GM18498 (cell line): ENCODE measurements at regions not wholly inside any gene's neighbourhood (a gene's known extent, or its start where the extent isn't known, plus 50 kb on each side); places are given as distances from the start of the nearest gene placed in this dataset.

Experiments used
- ATAC-seq: cut with Tn5 transposase; IDR thresholded peaks from one replicate; pipeline ENCODE4 v1.9.1; 2021; ENCODE audit warnings: mild to moderate bottlenecking, moderate library complexity; ENCODE audit not compliant: unreplicated experiment

GRCh38 chr3:72698154-72698917 lies 149.9 kb downstream of the SHQ1 start:
- no peak for ATAC-seq

DNA sequence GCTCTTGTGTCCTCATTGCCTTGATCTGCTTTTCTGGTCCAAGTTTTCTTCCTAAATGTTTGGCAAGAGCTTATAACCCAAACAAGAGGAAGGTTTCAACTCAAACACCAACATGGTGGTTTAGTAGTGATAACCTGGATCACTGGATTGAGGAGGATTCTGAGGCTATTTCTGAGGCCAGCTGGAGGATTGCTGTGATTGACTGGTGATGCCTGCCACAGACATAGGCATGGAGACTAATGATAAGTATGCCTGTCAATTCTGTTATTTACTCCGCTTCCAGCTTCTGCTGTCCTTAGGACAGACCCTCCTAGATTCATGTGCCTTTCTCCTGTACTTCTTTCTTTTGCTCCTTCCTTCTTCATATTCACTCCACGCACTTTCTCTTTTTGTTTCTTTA lies 150.5 kb downstream of the SHQ1 start:
- ATAC-seq: no peak

- ATAC-seq: no peak
Observed at GRCh38 chr3:72696815-72697214, 151.4 kb downstream of the SHQ1 start.

DNA sequence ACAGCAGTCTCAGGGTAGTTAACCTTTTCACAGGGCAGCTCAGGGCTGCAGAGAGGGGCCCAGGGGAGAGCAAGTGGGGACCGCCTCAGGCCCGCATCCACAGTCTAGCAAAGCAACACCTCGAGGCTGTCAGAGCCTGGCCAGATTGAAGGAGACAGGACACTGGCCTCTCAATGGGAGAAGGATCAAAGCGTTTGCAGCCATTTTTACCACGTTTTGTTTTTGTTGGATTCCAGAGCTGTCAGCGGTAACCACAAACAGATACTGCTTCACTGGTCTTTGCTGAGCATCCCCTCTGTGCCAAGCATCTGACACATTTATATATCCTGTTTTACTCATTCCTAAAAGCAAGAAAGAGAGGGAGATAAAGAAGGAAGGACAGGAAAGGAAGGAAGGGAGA lies 153.8 kb downstream of the SHQ1 start:
- no peak for ATAC-seq

GRCh38 chr3:72692990-72693389 lies 155.3 kb downstream of the SHQ1 start:
- no peak for ATAC-seq

- no peak for ATAC-seq
Observed at GRCh38 chr3:72690629-72691028, 157.6 kb downstream of the SHQ1 start.

- no peak for ATAC-seq
Observed at GRCh38 chr3:72682936-72683452, 165.3 kb downstream of the SHQ1 start.

- ATAC-seq: no peak
Observed at GRCh38 chr3:72681598-72681997, 166.6 kb downstream of the SHQ1 start.

DNA sequence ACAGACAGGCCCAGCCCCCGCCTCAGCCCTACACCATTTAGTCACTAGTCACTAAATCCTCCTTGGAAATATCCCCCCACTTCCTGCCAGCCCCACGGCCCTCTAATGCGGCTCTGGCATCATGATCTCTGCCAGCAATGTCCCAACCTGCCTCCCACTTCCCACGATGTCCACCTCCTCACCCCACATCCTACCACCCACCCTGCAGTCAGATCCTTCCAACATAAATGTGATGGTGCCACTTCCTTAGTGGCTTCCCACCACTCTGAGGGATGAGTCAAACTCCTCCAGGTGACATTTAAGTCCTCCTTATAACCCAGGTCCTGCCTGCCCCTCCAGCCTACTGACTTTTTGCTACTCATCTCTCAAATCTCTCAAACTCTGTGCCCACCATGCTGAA lies 167.5 kb downstream of the SHQ1 start:
- ATAC-seq: no peak

DNA sequence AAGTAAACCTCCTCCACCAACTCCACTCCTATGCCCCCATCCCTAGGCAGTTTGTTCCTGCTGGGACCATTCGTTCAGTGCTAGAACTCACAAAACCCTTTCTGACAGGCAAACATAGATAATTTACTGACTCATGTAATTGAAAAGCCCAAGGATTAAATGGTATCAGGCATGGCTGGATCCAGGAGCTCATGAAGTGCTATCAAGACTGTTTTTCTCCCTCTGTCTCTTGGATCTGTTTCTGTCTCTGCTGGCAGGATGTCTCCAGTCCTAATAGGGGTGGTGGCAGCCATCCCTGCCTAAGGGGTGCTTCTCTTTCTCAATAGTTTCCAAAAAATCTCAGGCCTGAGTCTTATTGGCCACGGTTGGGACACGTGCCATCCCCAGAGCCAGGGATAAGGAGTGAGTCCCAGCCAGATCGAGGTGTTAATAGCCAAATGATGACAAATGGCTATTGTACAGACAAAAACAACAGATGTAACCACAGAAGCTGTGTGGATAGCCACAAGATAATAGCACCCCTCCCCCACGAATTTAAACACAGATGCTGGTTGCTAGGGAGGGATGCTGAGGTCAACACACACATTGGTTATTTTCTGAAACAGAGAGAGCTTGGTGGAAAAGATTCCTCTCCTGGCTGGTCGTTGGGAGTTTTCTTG lies 168.6 kb downstream of the SHQ1 start:
- ATAC-seq: no peak

GRCh38 chr3:72678867-72679266 lies 169.4 kb downstream of the SHQ1 start:
- ATAC-seq: no peak

DNA sequence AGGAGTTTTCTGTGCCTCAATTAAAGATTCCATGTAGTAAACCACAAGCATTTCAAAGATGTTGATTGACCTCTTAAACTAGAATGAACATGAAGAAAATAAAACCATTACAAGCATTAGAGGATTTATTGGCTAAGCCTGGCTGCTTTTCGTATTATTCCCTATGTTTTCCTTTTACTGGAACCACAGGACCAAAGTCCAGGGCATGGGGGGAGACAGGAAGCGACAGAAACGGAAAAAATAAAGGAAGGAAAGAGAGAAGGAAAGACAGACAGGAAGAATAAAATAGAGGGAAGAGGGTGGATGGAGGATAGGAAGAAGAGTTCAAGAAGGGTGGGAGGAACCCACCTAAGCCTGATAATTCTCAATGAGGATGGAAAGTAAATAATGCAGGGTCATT lies 169.9 kb downstream of the SHQ1 start:
- ATAC-seq: no peak

DNA sequence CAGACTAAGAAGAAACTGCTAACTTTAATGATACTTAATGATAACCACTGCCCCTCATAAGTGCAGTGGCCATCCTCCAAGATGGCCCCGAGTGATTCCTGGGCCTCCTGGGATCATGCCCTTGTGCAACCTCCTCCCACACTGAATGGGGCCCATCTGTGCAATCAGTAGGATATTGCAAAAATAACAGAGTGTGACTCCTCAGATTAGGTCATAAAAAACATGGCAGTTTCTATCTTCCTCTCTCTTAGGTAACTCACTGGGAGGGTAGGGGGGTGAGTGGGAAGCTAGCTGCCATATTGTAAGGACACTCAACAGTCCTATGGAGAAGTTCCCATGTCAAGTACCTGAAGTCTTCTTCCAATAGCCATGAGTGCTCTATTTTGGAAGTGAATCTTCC lies 173.0 kb downstream of the SHQ1 start:
- ATAC-seq: no peak

DNA sequence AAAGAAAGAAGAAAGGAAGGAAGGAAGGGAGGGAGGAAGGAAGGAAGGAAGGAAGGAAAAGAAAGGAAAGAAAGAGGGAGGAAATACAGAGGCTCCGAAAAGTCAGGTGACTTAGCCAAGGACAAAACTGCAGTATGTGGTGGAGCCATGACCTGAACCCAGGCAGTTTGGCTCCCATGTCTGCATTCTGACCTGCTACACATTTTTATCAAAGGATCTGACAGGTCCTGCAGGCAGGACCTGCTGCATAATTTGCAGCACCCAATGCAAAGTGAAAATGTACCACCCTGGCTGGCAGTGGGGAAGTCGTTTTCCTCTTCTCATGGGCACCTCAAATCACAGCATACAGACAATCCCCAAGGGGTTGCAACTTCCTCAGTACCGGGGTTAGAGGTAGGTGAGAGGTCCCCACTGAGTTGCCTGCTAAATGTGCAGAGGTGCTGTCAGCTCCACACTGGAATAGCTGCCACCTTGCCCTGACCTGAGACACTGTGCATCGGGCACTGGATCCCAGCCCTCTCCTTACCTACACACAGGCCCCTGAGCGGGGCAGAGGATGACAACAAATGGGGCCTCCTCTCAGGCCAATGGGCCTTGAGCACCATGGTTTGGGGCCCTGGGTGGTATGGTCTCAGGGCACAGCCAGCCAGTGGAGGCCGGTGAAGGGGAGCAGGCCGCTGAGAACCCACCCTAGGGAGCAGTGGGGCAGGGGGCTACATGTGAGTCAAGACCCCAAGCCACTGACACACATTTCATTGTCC lies 175.1 kb downstream of the SHQ1 start:
- ATAC-seq: no peak

GRCh38 chr3:72669224-72669623 lies 179.0 kb downstream of the SHQ1 start:
- no peak for ATAC-seq

DNA sequence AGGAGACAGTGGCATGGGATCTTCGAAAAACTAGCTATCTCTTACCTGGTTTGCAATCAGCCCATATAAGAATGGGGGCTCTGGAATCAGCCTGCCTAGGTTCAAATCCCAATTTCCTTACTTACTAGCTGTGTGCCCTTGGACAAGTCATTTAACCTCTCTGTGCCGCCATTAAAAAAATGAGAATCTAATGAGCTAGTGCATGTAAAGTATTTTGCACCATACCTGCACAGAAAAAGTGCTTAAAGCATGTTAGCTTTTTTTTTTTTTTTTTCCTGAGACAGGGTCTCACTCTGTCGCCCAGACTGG lies 181.8 kb downstream of the SHQ1 start:
- no peak for ATAC-seq

DNA sequence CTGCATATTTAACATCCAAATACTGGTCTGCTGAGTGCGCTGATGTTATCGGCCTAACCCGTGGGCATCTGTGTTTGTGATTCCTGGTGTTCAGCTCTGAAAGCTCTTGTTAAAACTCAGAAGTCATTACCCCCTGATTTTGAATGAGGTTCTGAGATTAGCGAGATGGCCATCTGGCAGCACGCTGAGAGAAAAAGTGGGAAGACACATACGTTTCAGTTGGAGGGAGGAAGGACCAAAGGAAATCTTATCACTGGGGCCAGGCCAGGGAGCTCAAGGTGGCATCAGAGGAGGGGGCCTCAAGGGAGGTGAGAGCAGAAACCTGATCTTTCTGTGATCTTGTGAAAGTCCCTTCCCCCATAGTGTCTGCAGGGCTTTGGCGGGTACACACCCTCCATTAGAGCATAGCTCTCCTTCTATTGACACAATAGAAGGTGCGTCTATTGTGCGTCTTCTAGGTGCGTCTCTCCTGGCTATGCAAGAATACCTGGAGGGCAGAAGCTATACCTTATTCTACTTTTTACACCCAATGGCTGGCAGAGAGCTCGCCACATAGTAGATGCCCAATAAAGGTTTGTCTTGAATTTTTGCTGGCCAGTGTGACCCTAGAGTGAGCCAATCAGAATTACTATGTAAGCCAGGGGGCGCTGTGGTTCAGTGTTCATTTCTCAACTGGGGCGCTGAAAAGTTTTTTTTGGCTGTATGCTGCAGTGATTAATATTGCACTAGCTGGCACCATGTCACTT lies 182.4 kb downstream of the SHQ1 start:
- ATAC-seq: no peak

DNA sequence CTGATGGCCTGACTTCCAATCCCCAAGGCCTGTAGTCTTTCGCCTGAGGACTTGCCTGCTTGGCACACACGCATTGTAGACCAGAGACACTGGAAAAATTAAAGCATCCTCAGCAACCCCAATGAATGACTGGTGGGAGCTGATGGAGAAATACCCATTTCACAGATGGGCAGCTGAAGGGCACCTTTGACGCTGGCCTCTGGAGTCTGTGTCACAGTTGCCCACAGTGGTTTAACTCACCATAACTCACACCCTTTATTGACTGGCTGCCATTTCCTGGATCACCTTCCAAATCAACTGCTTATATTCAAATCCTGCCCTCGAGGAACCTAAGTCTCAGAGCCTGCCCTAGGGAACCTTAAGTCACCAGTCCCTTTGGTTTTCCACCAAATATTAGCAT lies 183.1 kb downstream of the SHQ1 start:
- no peak for ATAC-seq

GRCh38 chr3:72664184-72664975 lies 183.9 kb downstream of the SHQ1 start:
- ATAC-seq: no peak

DNA sequence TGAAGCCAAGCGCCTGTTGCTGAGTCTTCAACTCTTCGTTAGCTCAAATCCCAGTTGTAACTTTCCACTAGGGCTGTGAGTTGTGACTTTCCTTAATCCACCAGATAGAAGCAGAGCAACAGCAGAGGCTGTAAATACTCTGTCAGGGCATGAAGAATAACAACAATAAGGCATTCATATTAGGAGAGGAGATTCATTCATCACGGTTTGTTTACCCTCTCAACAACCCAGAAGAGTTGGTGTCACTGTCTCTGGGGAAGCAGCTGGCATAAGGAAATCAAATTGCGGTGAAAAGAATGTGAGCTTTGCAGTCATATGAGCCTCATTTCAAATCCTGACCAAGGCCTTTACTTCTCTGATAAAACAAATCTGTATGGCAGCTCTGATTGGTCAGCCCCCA lies 184.8 kb downstream of the SHQ1 start:
- ATAC-seq: no peak

GRCh38 chr3:72661115-72661457 lies 187.2 kb downstream of the SHQ1 start:
- no peak for ATAC-seq
